ENCODE measurements at regions not wholly inside any gene's neighbourhood (a gene's known extent, or its start where the extent isn't known, plus 50 kb on each side); places are given as distances from the start of the nearest gene placed in this dataset.

DNA sequence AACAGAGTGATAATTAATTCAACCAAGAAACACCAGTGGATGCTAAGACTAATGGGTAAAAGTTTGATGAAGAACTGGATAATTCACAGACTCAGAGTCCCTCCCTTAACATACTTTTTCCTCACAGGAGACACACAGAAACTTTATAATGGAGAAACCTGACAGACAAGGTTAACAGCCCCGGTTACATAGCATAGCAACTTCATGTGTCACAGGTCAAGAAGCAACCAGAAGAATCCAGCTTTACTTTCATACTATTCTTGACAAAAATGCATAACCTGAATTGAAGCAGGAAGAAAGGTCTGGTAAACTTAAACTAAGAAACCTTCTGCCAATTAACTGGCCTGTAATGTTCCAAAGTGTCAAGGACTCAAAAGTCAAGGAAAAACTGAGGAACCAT, 375.9 kb downstream of the RNF144B start:
- WGBS (ENCODE audit: insufficient coverage, low coverage, missing lambda C conversion rate), result 0% methylated on average over 1 of the region's 1 CpG
- CTCF ChIA-PET (ENCODE audit: low intra/inter-chr PET ratio), result no interaction called here
- no peak for ATAC-seq
- FAIRE-seq, result no peak
- Histone ChIP-seq H3K4me1 (replicated peaks in 1 of 2; ENCODE audit: control insufficient read depth in 2 of 2, insufficient read depth in 2 of 2, low read length in 2 of 2) (no peaks in the 10 kb centered on the region), H2AFZ (ENCODE audit: low read depth, low read length) (no peak overlapping the region), H3K4me2 (ENCODE audit: insufficient read depth, low read length) (no peak overlapping the region), H3K9me3 (replicated peaks; ENCODE audit: control insufficient read depth, insufficient read depth, low read depth, low read length) (no peaks in the 10 kb centered on the region), H3K79me2 (ENCODE audit: control insufficient read depth, insufficient read depth, low read length) (no peaks in the 10 kb centered on the region), H4K20me1 (replicated peaks; ENCODE audit: control insufficient read depth, insufficient read depth, low read length) (no peaks in the 10 kb centered on the region), H3K4me3 (no peak overlapping the region), H3K36me3 (ENCODE audit: control insufficient read depth, insufficient read depth, low read length) (no peaks in the 10 kb centered on the region), H3K27ac (ENCODE audit: extremely low read depth, low read depth, low read length) (no peak overlapping the region), H3K9ac (ENCODE audit: insufficient read depth in 1 of 2, low read depth in 2 of 2, low read length in 2 of 2) (no peak overlapping the region), H3K27me3 (ENCODE audit: control insufficient read depth in 2 of 2, insufficient read depth in 2 of 2, low read length in 2 of 2) (no peaks in the 10 kb centered on the region), H3K9me1 (ENCODE audit: control insufficient read depth, insufficient read depth, low read length) (no peaks in the 10 kb centered on the region)
- POLR2A ChIA-PET, result no interaction called here
- DNase-seq (ENCODE audit: extremely low read depth in 1 of 4, low spot score in 3 of 4), result no peak
- intact Hi-C loops (cut with micrococcal nuclease) (no loop called here), in situ Hi-C loops (cut with MboI) (no loop called here)
- BruUV-seq (replicated peaks), result no TSS peak
- TF ChIP-seq SRSF1 (IDR thresholded peaks at IDR 0.05; ENCODE audit: low read depth, low read length), result no peak
- TF ChIP-seq ARHGAP35 (IDR thresholded peaks at IDR 0.05; ENCODE audit: partially characterized antibody), result no peak
- TF ChIP-seq SRSF9 (IDR thresholded peaks at IDR 0.05; ENCODE audit: borderline replicate concordance, low read depth, low read length), result no peak
- no peak for TF ChIP-seq KHSRP (IDR thresholded peaks at IDR 0.05)
- TF ChIP-seq ZBTB1 (CRISPR knock-in tag; IDR thresholded peaks at IDR 0.05; ENCODE audit: borderline replicate concordance, low read depth), result no peak
- TF ChIP-seq MAFK (IDR thresholded peaks at IDR 0.05; ENCODE audit: low read length), result no peak
- TF ChIP-seq, protein P1, sequence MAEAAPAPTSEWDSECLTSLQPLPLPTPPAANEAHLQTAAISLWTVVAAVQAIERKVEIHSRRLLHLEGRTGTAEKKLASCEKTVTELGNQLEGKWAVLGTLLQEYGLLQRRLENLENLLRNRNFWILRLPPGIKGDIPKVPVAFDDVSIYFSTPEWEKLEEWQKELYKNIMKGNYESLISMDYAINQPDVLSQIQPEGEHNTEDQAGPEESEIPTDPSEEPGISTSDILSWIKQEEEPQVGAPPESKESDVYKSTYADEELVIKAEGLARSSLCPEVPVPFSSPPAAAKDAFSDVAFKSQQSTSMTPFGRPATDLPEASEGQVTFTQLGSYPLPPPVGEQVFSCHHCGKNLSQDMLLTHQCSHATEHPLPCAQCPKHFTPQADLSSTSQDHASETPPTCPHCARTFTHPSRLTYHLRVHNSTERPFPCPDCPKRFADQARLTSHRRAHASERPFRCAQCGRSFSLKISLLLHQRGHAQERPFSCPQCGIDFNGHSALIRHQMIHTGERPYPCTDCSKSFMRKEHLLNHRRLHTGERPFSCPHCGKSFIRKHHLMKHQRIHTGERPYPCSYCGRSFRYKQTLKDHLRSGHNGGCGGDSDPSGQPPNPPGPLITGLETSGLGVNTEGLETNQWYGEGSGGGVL (CRISPR knock-in tag; IDR thresholded peaks at IDR 0.05), result no peak
- no peak for TF ChIP-seq ZNF24 (IDR thresholded peaks at IDR 0.05)
- TF ChIP-seq ZC3H11A (IDR thresholded peaks at IDR 0.05; ENCODE audit: low read depth, low read length), result no peak
- no peak for TF ChIP-seq MEF2A (IDR thresholded peaks at IDR 0.05; ENCODE audit: control insufficient read depth, low read depth, low read length)
- no peak for TF ChIP-seq NR3C1 (CRISPR knock-in tag; IDR thresholded peaks at IDR 0.05)
- TF ChIP-seq TRIM28 (IDR thresholded peaks at IDR 0.05), result no peak
- TF ChIP-seq EGR1 (conservative IDR thresholded peaks at IDR 0.05), result no peak
- no peak for TF ChIP-seq HMG20B (CRISPR knock-in tag; IDR thresholded peaks at IDR 0.05)
- no peak for TF ChIP-seq ZFPM2 (CRISPR knock-in tag; IDR thresholded peaks at IDR 0.05)
- TF ChIP-seq PCBP2 (IDR thresholded peaks at IDR 0.05; ENCODE audit: low read depth, low read length, poor library complexity, severe bottlenecking), result no peak
- no peak for TF ChIP-seq HNRNPH1 (optimal IDR thresholded peaks at IDR 0.05; ENCODE audit: low read depth, low read length)
